ENCODE measurements at regions not wholly inside any gene's neighbourhood (a gene's known extent, or its start where the extent isn't known, plus 50 kb on each side); places are given as distances from the start of the nearest gene placed in this dataset.
"Not testable (repeated sequence)": the region's sequence is repeated elsewhere in the genome, so short reads cannot be mapped to it uniquely, and the experiment has no call there.

- DNase-seq (ENCODE audit: low read depth): no peak
These were observed 599.5 kb upstream of the ZNF804A start for GRCh38 chr2:183998797-183999190.

GRCh38 chr2:184004289-184004947 lies 593.9 kb upstream of the ZNF804A start:
- no peak for DNase-seq (ENCODE audit: low read depth)

DNA sequence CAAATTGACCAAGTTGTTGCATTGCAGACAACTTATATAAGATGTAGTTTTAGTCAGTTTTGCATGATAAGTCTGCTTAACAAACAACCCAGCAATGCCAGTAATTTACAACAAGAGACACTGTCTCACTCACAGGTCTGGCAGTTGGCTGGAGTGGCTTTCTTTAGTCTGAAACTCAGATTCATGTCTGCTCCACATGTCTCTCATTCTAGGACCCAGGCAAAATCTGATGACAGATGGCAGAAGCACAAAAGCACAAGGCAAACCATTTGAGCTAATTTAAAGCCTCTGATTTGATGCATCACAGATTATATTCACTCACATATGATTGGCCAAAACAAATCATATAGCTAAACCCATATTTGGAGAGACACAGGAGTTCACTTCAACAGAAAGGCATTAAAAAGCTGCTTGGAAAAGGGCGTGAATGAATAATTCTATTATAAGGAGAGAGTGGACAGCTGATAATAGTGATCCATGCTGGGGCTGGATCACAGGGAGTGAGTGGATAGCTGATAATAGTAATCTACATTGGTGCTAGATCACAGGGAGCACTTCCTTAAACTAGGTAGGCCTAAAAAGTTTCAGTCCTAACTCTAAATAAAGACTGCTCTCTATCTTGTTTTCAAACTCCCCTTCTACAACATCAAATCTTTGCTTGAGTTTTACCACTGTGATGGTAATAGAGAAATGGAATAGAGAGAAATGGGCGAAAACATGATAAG lies 593.2 kb upstream of the ZNF804A start:
- no peak for DNase-seq (ENCODE audit: low read depth)

- DNase-seq (ENCODE audit: low read depth): no peak
These were observed 591.3 kb upstream of the ZNF804A start for GRCh38 chr2:184006998-184007397.

DNA sequence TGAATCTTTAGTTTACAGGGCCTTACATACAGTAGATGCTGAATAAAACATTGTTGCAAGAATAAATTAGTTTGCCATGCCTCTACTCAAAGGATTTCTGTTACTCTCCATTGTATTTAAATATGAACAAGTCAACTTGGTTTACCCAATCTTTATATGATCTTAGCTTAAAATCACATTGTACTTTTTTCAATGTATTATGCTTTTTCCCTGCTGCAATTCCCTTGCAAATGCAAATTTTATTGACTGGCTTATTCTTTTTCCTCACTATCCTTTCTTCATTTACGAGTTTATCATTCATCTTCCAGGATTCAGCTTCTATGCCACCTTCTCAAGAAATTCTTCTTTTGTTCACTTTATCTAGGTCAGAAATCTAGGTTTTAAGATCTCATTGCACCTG lies 571.4 kb upstream of the ZNF804A start:
- no peak for DNase-seq (ENCODE audit: low read depth)

- no peak for DNase-seq (ENCODE audit: low read depth)
These were observed 568.1 kb upstream of the ZNF804A start for GRCh38 chr2:184030245-184030644.

GRCh38 chr2:184030989-184031388 lies 567.3 kb upstream of the ZNF804A start:
- DNase-seq (ENCODE audit: low read depth): no peak

DNA sequence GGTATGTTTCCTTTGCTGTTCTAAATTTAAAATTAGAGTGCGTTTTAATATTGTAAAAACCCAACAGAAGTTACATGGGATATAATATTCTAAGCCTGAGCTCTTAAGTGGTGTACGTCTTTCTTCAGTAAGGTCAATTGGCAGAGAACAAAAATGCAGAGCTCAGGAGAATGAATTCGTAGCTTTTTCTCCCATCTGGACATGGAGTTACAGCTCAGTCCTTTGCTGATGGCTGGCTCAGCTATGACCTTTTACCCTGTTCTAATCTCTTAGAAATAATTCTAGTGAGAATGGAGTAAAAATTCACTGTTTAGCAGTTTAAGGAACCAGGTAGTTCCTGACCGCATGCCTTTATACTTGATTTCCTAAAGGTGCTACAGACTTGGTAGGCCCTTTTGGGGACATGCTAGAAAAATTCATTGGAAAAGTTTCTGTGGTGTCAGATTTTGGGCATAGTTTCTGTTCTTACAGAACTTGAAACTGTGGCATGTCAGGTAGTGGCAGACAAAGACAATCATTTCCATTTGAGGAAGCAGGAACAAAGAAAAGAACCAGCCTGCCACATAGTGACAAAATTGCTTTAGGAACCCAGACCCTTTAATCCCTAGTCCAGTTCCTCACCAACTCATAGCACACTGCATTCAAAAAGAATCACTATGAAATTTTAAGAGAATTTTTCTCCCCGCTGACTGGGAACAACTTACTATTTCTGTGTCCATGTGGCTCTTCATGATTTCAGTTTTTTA lies 566.8 kb upstream of the ZNF804A start:
- no peak for DNase-seq (ENCODE audit: low read depth)

DNA sequence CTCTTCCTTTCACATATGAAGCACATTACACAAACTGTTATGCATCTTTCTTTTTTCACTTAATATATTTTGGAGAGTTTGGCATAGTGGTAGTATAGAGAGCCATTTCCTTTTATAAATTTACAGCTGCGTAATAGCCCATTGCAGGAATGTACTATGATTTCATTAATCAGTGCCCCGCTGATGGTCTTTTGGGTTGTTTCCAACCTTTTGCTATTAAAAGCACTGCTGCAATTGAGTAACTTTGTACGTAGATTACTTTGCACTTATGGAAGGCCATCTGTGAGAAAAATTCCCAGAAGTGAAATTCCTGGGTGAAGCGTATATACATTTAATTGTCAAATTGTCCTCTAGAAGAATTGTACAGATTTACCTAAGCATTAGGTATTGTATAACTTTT lies 565.3 kb upstream of the ZNF804A start:
- no peak for DNase-seq (ENCODE audit: low read depth)

GRCh38 chr2:184037273-184037672 lies 561.1 kb upstream of the ZNF804A start:
- no peak for DNase-seq (ENCODE audit: low read depth)

GRCh38 chr2:184039493-184039892 lies 558.8 kb upstream of the ZNF804A start:
- DNase-seq (ENCODE audit: low read depth): no peak

DNA sequence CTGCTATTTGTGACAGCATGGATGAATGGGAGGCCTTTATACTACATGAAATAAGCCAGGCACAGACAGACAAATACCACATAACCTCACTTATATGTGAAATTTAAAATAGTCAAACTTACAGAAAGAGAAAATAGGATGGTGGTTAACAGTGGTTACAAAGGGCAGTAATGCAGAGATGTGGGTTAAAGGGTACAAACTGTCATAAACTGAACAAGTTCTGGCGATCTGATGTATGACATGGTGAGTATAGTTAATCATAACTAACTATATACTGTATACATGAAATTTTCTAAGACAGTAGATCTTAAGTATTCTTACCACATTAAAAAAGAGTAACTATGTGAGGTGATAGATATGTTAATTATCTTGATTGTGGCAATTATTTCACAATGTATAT lies 558.1 kb upstream of the ZNF804A start:
- no peak for DNase-seq (ENCODE audit: low read depth)

GRCh38 chr2:184041077-184041476 lies 557.3 kb upstream of the ZNF804A start:
- DNase-seq (ENCODE audit: low read depth): no peak

DNA sequence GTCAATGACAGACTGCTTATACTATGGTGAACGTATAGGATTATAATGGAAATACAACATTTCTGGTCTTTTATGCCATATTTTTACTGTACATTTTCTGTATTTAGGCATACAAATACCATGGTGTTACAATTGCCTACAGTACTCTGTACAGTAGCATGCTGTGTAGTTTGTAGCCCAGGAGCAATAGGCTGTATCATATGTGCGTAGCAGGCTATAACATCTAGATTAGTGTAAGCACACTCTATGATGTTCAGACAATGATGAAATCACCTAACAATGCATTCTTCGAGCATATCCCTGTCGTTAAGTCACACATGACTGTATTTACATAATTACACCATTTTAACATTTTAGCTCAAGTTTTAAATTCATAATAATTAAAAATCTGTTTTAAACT lies 556.6 kb upstream of the ZNF804A start:
- DNase-seq (ENCODE audit: low read depth): no peak

GRCh38 chr2:184047536-184047935 lies 550.8 kb upstream of the ZNF804A start:
- DNase-seq (ENCODE audit: low read depth): no peak

GRCh38 chr2:184049566-184049965 lies 548.8 kb upstream of the ZNF804A start:
- DNase-seq (ENCODE audit: low read depth): no peak

GRCh38 chr2:184053326-184053725 lies 545.0 kb upstream of the ZNF804A start:
- DNase-seq (ENCODE audit: low read depth): no peak

DNA sequence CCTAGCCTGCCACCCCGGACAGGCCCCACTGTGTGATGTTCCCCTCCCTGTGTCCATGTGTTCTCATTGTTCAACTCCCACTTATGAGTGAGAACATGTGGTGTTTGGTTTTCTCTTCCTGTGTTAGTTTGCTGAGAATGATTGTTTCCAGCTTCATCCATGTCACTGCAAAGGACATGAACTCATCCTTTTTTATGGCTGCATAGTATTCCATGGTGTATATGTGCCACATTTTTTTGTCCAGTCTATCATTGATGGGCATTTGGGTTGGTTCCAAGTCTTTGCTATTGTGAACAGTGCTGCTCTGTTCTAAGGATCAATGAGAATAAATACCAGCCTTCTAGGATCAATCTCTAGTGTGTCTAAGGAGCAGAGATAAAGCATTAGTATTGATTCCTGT lies 543.9 kb upstream of the ZNF804A start:
- not testable (repeated sequence) for DNase-seq (ENCODE audit: low read depth)

DNA sequence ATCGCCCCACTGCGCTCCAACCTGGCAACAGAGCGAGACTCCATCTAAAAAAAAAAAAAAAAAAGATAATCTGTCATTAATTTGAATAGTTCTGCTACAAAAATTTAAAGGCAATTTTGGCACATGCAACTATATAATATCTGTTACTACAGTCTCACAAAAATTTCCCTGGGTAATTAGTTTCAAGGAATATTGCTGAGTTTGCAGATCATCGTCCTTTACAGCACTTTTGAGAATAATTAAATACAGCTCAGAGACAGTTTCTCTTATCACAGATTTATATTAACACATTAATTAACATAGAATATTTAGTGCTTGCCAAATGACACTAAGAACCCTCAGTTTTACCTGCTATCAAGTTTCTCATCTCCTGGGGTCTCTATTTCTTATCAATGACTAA lies 540.4 kb upstream of the ZNF804A start:
- DNase-seq (ENCODE audit: low read depth): no peak

DNA sequence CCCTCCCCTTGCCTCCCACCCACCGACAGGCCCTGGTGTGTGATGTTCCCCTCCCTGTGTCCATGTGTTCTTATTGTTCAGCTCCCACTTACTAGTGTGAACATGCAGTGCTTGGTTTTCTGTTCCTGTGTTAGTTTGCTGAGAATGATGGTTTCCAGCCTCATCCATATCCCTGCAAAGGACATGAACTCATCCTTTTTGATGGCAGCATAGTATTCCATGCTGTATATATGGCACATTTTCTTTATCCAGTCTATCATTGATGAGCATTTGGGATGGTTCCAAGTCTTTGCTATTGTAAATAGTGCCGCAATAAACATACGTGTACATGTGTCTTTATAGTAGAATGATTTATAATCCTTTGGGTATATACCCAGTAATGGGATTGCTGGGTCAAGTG lies 538.1 kb upstream of the ZNF804A start:
- not testable (repeated sequence) for DNase-seq (ENCODE audit: low read depth)

DNA sequence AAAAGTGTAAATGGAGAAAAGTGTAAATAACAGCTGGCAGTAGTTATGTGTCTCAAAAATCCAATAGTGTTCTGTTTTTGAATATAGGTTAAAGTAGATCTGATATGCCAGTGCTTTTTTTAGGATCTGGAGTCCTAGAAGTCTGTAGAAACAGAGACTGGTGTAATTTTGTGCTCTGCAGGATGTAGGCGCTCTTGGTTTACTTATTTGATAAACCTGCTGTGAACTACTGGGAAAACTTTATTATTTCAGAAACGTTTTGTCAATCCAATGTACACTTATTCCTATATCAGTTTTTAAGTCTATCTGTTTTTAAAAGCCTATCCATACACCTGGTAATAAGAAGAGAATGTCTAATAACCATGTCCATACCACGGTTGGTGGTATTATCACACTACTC lies 530.8 kb upstream of the ZNF804A start:
- no peak for DNase-seq (ENCODE audit: low read depth)

DNA sequence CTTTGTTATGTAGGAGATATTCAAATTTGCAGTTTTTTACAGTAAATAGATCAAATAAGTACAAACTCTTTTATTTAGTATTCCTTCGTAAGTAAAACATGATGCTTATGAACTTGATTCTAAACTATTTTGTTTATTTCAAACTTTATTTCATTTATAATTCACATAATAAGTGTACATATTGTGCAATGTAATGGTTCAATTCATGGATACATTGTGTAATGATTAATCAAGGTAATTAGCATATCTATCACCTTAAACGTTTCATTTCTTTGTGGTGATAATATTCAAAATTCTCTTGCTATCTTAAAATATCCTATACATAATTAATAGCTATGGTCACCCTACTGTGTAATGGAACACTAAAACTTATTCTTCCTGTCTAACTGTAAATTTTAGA lies 525.9 kb upstream of the ZNF804A start:
- DNase-seq (ENCODE audit: low read depth): no peak

DNA sequence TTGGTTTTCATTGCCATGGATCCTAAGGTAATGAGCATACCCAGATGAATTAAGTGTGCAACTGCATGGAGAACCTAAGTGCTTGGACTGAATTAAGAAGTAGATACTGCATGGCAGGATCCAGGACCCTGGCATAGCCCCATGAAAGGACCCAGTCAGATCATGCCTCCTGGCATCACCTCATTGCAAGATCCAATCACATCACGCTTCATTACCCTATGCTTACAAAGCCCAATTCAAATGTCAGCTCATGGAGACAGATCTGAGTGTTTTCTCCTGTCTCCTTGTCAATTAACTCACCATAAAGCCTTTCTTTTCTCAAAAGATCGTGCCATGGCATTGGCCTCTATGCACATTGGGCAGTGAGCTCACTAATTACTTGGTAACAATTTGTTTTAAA lies 519.8 kb upstream of the ZNF804A start:
- no peak for DNase-seq (ENCODE audit: low read depth)
